ENCODE measurements at regions not wholly inside any gene's neighbourhood (a gene's known extent, or its start where the extent isn't known, plus 50 kb on each side); places are given as distances from the start of the nearest gene placed in this dataset.

GRCh38 chr18:78924786-78925540 is 54.7 kb upstream of the SALL3 start:
- DNase-seq = no peak

GRCh38 chr18:78925557-78926242 is 53.9 kb upstream of the SALL3 start:
- no peak for DNase-seq

- DNase-seq = no peak
Observed at GRCh38 chr18:78926243-78926615, 53.4 kb upstream of the SALL3 start.

GRCh38 chr18:78927156-78927555 is 52.5 kb upstream of the SALL3 start:
- DNase-seq = no peak

GRCh38 chr18:78927616-78928015 is 52.0 kb upstream of the SALL3 start:
- DNase-seq = no peak

- no peak for DNase-seq
Observed at GRCh38 chr18:78928076-78928475, 51.5 kb upstream of the SALL3 start.

- no peak for DNase-seq
Observed at GRCh38 chr18:78929516-78929915, 50.1 kb upstream of the SALL3 start.

Data from T-helper 2 cell (primary cell).